SK-MEL-5 (cell line): ENCODE measurements at regions not wholly inside any gene's neighbourhood (a gene's known extent, or its start where the extent isn't known, plus 50 kb on each side); places are given as distances from the start of the nearest gene placed in this dataset.

Experiments
- DNase-seq: peaks from one replicate; pipeline ENCODE4 v3.0.0-alpha.2; 2016; ENCODE audit warnings: low read depth, low spot score
- in situ Hi-C: cut with HindIII; loops from 2 replicates; pipeline ENCODE4 v1.10.0; 2016; ENCODE audit warnings: low sequenced_read_pairs, high pct_unique_total_duplicates, low pct_unique_long_range_greater_than_20kb

DNA sequence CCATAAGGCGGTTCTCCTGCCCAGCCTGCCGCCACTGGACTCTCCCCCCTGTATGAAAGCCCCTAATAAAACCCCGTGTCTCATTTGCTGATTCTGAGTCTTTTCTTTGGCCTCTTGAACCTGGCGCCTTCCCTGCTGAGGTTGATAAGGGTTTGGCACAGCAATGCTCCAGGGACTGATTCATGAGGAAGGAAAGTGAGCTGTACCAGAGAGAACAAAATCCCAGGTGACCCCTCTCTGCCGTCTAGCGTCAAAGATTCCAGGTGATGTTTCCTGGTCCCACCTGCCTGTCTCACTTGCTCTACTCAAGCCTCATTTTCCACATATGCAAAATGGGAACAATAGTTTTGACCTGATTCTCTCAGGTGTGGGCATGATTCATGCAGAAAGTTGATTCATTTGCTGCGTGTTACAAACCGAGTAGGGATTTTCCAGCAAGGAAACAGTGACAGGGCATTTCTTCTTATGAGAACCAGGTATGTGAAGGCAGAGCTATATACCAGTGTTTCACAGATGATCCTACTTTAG is 730.6 kb upstream of the IGFBP3 start:
- no peak for DNase-seq
- in situ Hi-C loops = no loop called here

DNA sequence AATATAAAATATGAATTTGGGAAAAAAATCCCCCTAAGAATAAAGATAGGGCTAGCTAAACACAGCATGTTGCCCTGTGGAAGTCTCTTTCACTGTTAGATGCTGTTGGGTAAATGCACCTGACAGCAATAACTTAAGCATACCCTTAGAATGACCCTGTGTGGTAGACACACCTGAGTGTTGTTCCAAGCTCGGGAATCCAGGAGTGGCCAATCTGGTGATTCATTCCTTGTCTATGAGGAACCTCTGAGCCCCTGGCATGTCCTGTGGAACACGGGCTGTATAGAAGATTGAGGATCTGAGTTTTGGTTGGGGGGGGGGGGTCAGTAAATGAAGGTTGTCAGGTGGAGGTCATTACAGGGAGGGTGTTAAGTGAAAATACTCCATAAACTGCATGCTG is 730.0 kb upstream of the IGFBP3 start:
- no peak for DNase-seq
- in situ Hi-C loops = no loop called here

DNA sequence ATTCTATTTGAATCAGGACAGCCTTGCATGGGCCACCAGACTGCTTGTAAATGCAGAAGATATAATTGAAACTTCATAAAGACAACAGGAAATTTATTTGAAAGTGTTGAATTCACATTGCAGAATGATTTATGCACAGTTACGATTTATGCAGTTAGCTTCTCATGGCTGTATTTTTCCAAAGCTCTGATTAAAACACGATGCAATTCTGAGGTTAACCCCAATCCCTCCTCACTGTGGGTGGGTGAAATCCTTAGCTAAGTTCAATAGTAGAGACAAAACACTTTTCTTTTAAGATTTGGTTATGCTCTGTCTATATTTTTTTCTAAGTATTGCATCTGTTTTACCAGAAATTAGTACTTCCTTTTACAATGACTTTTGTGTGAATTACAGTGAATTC is 728.8 kb upstream of the IGFBP3 start:
- in situ Hi-C loops = no loop called here
- DNase-seq = no peak

DNA sequence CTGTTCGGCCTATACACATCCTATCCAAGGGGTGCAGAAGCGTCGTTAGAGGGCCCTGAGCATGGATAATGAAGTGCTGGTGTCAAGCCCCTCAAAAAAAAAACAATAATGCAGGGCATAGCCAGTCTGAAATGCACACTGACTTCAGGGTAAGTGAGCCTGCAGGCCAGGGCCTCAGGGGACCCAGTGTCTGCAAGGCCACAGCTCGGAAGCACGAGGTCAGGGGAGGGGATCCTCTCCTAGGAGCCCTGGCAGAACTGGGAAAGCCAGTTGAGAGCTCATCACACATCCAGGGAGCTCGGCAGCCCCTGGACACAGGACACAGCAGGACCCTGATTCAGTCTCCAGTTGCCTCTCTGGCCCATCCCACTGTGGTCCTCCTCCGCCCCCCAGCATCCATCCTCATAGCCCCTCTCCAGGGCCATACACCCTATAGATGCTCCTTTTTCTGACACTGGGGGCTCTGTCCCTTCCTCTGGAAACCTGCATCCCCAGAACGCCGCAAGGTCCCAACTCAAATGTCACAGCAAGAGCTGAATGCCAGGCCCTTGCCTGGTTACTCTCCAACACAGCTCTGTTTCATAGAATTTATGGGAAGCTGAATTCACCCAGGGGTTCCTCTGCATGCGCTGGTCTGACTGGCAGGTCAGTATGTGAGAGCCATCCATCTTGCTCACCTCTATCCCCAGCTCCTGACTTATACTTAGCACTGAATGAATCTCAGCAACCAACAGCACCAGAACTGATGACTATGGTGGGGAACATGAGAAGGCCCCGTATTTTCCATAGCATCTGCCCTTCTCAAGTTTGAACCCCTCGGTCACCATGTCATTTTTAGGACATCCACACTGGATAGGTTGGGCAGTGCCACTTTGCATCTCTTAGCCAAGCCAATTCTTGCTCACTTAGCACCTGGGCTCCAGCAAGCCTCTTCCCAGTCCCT is 717.0 kb upstream of the IGFBP3 start:
- no peak for DNase-seq
- in situ Hi-C loops = no loop called here

DNA sequence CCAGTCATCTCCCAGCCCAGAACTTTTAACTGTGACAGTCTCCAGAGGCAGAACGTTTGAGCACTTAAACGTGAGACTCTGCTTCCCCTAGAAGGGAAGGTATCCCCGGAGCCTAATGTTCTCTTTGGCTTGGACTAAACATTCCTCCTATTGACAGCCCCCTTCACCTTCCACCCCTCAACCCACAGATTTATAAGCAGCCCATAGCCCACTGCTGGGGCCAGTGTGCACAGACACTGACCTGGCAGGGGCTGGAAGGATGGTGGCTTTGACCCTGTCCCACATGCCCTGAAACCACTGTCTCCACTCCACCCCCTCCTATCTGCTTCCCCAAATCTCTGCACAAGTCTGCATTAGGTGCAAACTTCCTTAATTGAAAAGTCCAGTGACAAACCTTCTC is 715.0 kb upstream of the IGFBP3 start:
- in situ Hi-C loops = no loop called here
- DNase-seq = no peak

DNA sequence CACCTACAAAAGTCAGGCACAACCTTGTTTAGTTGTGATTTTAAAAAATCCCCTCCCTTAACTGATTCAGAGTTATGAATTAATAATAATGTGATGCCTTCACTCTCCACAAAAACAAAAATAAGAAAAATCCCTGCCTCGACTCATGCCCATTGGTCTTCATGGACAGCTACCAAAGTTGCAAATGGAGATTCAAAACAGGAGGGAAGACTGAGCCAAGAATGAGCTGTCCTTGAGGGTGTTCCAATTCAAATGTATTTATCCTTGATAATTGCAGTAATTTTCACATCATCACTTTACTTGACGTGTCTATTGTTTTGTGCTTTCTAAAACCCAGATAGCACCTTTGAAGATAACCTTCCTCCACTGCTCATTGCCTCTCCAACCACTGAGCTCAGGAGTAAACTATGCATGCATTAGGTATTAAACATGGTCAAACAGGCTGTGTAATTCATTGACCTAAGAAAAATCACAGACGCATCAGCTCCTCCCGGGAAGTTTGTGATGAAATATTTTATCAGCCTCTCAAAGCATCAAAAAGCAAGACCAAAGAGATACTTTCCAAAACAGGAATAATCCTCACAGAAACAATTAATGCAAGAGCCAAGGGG is 712.7 kb upstream of the IGFBP3 start:
- in situ Hi-C loops = no loop called here
- no peak for DNase-seq

DNA sequence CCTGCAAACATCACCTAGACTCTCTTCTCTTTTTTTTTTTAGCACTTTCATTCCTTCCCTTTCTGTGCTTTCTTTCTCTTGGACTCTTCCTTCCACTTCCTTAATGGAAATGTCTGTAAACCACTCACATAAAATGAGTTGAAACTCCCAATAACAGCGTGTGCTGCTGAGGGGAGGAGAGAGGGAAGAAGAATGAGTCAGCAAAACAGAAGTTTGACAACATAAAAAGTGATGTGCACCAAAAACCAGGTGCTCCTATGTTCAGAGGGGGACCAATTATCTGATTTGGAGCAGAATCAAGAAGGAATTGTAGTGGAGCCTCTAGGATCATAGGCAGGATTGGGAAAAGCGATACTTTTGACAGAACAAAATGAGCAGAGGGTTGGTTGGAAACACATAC is 712.1 kb upstream of the IGFBP3 start:
- no peak for DNase-seq
- in situ Hi-C loops = no loop called here

DNA sequence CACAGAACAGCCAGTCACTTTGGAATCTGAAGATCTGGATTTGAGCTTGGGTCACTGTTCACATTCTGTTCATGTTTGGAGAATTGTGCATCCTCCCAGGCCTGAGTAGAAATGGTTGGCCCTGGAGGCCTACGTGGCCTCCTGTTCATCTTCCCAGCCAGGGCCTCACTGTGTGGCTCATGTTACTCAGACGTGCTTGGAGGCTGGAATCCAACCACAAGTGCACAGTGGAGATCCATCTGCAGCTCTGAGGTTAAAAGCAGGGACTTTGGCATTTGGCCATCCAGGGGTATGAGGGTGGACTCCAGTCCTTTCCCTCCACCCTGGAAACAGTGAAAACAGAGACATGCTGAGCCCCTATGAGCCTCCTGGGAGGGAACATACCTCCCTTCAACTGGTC is 709.0 kb upstream of the IGFBP3 start:
- in situ Hi-C loops = no loop called here
- no peak for DNase-seq

DNA sequence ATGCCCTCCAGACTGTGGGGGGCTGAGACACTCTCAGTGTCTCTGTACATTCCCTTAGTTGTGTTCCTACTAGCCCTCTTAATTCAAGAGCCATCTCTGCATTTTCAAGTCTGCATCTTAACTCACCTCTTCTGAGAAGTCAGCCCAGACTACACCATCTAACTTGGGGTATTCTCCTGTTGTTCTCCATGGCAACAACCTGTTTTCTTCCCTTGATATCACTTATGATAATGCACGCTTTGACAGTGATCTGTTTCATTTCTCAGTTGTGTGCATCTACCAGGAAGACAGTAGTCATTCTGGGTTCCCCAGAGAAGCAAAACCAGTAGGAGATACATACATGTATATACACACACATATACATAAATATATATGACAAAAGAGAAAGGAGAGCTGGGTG is 707.3 kb upstream of the IGFBP3 start:
- in situ Hi-C loops = no loop called here
- DNase-seq = no peak

DNA sequence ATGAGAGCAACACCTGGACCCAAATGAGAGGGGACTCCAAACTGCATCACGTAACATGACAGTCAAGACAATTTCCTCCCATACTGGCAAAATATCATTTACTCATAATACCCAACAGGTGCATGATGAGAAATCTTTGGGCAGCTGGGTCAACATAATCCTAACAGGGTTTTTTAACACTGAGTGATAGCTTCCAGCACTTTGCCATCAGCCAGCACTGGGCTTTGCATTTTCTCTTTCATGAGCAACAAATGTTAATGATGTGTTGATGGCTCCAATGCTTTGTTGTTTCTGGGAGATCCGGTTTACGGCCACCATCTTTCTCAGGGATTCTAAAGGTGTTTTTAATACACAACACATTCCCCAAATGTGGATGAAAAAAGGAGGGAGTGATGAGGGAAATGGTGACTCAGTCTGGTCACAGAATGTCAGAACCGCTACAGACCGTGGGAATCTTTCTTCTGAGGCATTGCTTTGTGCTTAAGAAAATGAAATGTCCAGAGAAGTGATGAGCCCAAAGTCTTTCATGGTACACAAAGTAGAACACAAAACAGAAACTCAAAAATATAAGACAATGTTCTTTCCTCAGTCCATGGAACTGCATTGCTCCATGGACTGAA is 705.7 kb upstream of the IGFBP3 start:
- DNase-seq = no peak
- in situ Hi-C loops = no loop called here

DNA sequence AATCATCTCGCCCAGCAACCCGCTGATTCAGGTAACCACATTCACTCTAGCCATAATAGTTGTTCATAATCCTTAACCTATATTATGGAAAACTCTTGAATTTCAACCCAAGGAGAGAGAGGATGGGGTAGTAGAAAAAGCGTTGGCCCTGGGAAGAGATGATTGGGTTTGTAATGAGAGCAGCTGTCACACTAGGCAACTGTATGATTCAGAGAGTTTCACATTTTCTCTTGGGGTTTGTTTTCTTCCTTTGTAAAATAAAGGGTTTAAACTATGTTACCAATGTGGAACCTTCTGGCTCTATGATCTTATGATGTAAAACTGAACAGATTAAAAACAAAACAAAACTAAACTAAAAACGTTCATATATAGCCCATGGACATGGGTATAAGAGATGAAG is 705.2 kb upstream of the IGFBP3 start:
- no peak for DNase-seq
- in situ Hi-C loops = no loop called here

DNA sequence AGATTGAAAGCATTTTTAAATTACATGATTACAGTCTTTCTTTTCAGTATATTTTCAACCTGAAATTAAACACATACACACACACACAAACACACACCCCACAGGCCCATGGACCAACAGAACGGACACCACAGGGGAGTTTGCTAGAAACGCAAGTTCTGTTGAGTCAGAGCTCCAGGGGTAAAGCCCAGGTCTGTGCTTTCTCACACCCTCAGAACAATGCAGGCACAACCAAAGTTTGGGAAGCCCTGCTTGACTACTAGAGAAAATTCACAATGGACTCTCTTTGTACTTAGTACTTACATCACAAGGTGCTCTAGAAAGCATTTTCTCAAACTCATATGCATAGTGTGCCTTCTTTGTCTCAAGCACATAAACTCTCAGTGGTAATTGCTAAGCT is 704.0 kb upstream of the IGFBP3 start:
- in situ Hi-C loops = no loop called here
- no peak for DNase-seq

DNA sequence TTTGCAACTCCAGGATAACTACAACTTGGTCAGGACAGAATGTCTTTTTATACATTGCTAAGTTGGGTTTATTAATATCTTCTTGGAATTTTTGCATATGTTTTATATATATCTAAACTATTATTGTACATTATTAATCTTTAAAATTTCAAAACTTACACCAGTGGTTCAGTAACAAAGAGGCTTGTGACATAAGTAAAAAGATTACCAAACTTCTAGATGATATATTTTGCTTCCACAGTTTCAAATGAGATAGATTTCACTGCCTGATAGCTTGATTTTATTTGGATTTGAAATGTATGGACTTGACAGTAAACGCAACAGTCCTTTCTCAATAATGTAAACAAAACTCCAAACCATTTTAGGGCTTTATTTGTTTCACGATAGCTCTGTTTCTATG is 701.2 kb upstream of the IGFBP3 start:
- in situ Hi-C loops = no loop called here
- no peak for DNase-seq

DNA sequence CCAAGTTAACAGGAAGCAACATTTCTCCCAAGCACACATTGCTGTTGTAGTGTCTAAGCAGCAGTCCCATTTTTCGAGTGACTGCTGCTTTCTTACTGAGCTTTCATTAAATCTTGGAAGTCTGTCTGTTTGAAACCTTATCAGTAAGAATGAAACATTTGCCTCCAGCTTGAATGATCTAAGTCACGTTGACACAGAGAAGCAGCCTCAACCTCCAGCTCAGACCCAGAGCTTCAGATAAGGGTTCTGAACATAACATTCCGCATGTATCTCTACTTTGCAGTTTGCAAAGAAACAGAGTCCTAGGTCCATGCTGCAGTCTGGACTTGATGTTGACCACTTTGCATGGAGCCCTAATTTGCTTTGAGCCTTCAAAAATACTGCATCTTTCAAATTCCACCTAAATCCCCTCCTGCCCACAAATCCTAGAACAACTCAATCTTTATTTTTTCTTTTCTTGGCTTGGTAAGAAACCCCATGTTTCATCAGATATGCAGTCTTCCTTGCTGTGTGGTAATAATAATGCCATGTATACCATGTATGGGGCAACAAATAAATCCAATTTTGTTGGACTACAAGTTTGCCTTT is 698.7 kb upstream of the IGFBP3 start:
- no peak for DNase-seq
- in situ Hi-C loops = no loop called here

DNA sequence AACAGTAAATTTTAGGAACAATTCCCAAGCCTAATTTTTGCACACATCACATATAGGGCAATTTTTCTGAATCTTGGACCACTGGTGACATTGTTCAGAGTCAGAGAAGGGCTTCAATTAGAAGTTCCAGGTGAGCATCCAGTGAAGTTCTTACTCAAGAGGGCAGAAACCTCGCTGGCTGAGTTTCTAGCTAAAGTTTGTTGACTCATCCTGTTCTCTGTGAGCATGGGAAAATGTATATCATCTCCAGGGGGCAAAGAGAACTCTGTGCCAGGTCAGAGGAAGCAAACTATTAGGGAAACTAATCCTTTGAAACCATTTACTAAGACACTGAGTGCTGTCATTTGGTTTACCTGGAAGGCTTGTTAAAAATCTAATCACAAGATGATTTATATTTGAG is 695.6 kb upstream of the IGFBP3 start:
- DNase-seq = no peak
- in situ Hi-C loops = no loop called here

DNA sequence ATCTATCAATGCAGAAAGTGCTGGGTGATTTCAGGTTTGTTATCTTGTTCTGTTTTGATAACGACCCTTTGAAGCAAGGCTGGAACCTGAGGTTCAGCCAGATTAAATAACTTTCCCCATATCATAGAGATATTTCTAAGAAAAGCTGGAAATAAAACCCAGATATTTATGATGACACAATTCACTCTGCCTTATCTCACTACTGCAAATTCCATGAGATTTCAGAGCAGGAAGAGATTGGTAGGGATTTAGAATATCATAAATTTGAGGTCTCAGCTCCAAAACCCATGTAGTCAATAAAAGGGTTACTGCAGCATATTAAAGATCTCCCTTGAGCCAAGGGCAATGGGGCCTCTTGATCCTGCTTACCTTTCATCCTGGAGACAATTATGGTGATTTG is 692.5 kb upstream of the IGFBP3 start:
- in situ Hi-C loops = no loop called here

DNA sequence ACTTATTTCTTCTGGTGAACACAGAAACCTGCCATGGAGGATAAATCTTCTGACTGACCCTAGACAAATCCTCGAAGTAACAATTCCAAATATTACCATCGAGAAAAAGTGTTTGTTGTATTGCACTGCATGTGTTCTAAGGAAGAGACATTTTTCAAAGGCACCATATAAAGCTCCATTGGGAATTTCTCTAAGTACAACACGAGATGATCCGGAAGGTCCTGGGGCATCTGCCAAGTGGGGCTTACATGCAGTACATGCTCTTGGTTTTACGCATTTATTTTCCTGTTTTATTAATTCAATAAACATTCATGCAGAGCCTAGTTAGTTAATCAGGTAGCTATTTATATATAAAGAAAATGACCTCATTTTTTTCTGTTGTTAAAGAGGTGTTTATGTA is 692.0 kb upstream of the IGFBP3 start:
- DNase-seq = no peak
- in situ Hi-C loops = no loop called here

More for the DNA sequence above, 692.5 kb upstream of the IGFBP3 start:
- no peak for DNase-seq

DNA sequence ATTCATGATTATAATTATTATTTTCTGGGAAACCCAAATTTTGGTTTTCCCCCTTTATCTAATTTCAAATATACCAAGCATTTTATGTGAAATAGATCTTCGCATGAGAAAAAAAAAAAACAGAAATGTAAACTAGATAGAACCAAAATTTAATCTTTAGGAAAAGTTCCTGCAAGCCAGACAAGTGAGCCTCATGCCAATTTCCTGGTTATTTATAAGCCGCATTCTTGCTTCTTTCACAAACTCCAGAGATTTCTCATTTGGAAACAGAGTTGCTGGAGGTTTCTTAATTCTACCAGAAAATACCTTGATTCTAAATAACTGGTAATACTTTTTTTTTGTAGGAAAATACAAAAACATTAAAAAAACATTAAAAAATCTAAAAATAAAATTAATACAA is 690.4 kb upstream of the IGFBP3 start:
- in situ Hi-C loops = no loop called here
- no peak for DNase-seq
